ENCODE measurements at regions not wholly inside any gene's neighbourhood (a gene's known extent, or its start where the extent isn't known, plus 50 kb on each side); places are given as distances from the start of the nearest gene placed in this dataset.

- Mint-ChIP-seq H3K36me3 (ENCODE audit: insufficient read depth in 2 of 2) (no peaks in the 10 kb centered on the region), H3K27me3 (ENCODE audit: low read depth) (peaks cover 30% of the 10 kb centered on the region), H3K4me1 (ENCODE audit: low read depth) (no peaks in the 10 kb centered on the region), H3K9me3 (peaks cover 0 to 5% of the 10 kb centered on the region in 2 donors), H3K27ac (no peak overlapping the region), H3K4me3 (no peak overlapping the region)
- ATAC-seq (replicated peaks in 1 of 2) (no peak), DNase-seq (no peak)
These were observed 432.3 kb upstream of the DAB2 start for GRCh38 chr5:39857041-39857440.

- no peak for ATAC-seq (replicated peaks in 1 of 2)
- H3K4me1 Mint-ChIP-seq (ENCODE audit: low read depth), result no peaks in the 10 kb centered on the region
These were observed 430.1 kb upstream of the DAB2 start for GRCh38 chr5:39854771-39855410.

GRCh38 chr5:39850291-39850690 lies 425.5 kb upstream of the DAB2 start:
- DNase-seq, result no peak
- H3K36me3 Mint-ChIP-seq (ENCODE audit: insufficient read depth in 2 of 2), result no peaks in the 10 kb centered on the region
- no peak for ATAC-seq (replicated peaks in 1 of 2)
- H3K27ac Mint-ChIP-seq, result no peak overlapping the region
- no peak overlapping the region for H3K4me3 Mint-ChIP-seq
- H3K27me3 Mint-ChIP-seq (ENCODE audit: low read depth), result no peaks in the 10 kb centered on the region
- H3K9me3 Mint-ChIP-seq, result peaks cover 0 to 2% of the 10 kb centered on the region in 2 donors
- H3K4me1 Mint-ChIP-seq (ENCODE audit: low read depth), result no peaks in the 10 kb centered on the region

More at GRCh38 chr5:39854771-39855410, 430.1 kb upstream of the DAB2 start:
- no peak for DNase-seq
- Mint-ChIP-seq H3K27ac (no peak overlapping the region), H3K27me3 (ENCODE audit: low read depth) (peaks cover 20% of the 10 kb centered on the region), H3K36me3 (ENCODE audit: insufficient read depth in 2 of 2) (no peaks in the 10 kb centered on the region), H3K9me3 (peaks cover 0 to 4% of the 10 kb centered on the region in 2 donors), H3K4me3 (no peak overlapping the region)

GRCh38 chr5:39846144-39846543 lies 421.4 kb upstream of the DAB2 start:
- ATAC-seq (replicated peaks in 1 of 2) (no peak), DNase-seq (no peak)
- H3K9me3 Mint-ChIP-seq, result peaks cover 0 to 2% of the 10 kb centered on the region in 2 donors
- H3K36me3 Mint-ChIP-seq (ENCODE audit: insufficient read depth in 2 of 2), result no peaks in the 10 kb centered on the region
- no peaks in the 10 kb centered on the region for H3K4me1 Mint-ChIP-seq (ENCODE audit: low read depth)
- H3K27me3 Mint-ChIP-seq (ENCODE audit: low read depth), result no peaks in the 10 kb centered on the region
- no peak overlapping the region for H3K27ac Mint-ChIP-seq
- no peak overlapping the region for H3K4me3 Mint-ChIP-seq

GRCh38 chr5:39843767-39844166 lies 419.0 kb upstream of the DAB2 start:
- no peaks in the 10 kb centered on the region for H3K36me3 Mint-ChIP-seq (ENCODE audit: insufficient read depth in 2 of 2)
- no peak overlapping the region for H3K4me3 Mint-ChIP-seq
- DNase-seq (no peak), ATAC-seq (replicated peaks in 1 of 2) (no peak)
- H3K27ac Mint-ChIP-seq, result no peak overlapping the region
- peaks cover 1 to 2% of the 10 kb centered on the region in 2 donors for H3K9me3 Mint-ChIP-seq
- no peaks in the 10 kb centered on the region for H3K27me3 Mint-ChIP-seq (ENCODE audit: low read depth)
- no peaks in the 10 kb centered on the region for H3K4me1 Mint-ChIP-seq (ENCODE audit: low read depth)

GRCh38 chr5:39835371-39835770 lies 410.6 kb upstream of the DAB2 start:
- no peak overlapping the region for H3K4me3 Mint-ChIP-seq
- H3K36me3 Mint-ChIP-seq (ENCODE audit: insufficient read depth in 2 of 2), result no peaks in the 10 kb centered on the region
- H3K27me3 Mint-ChIP-seq (ENCODE audit: low read depth), result peaks cover 14% of the 10 kb centered on the region
- ATAC-seq (replicated peaks in 1 of 2) (no peak), DNase-seq (no peak)
- no peak overlapping the region for H3K27ac Mint-ChIP-seq
- no peaks in the 10 kb centered on the region for H3K4me1 Mint-ChIP-seq (ENCODE audit: low read depth)
- H3K9me3 Mint-ChIP-seq, result peaks cover 0 to 6% of the 10 kb centered on the region in 2 donors

- Mint-ChIP-seq H3K36me3 (ENCODE audit: insufficient read depth in 2 of 2) (no peaks in the 10 kb centered on the region), H3K9me3 (no peaks in the 10 kb centered on the region), H3K4me3 (no peak overlapping the region), H3K4me1 (ENCODE audit: low read depth) (no peaks in the 10 kb centered on the region), H3K27me3 (ENCODE audit: low read depth) (peaks cover 4% of the 10 kb centered on the region), H3K27ac (no peak overlapping the region)
- no peak for DNase-seq
- no peak for ATAC-seq (replicated peaks in 1 of 2)
These were observed 404.7 kb upstream of the DAB2 start for GRCh38 chr5:39829441-39829840.

GRCh38 chr5:39826051-39826450 lies 401.3 kb upstream of the DAB2 start:
- H3K4me1 Mint-ChIP-seq (ENCODE audit: low read depth), result no peaks in the 10 kb centered on the region
- H3K27me3 Mint-ChIP-seq (ENCODE audit: low read depth), result no peaks in the 10 kb centered on the region
- ATAC-seq (replicated peaks in 1 of 2) (no peak), DNase-seq (no peak)
- H3K36me3 Mint-ChIP-seq (ENCODE audit: insufficient read depth in 2 of 2), result no peaks in the 10 kb centered on the region
- no peak overlapping the region for H3K4me3 Mint-ChIP-seq
- no peaks in the 10 kb centered on the region for H3K9me3 Mint-ChIP-seq
- no peak overlapping the region for H3K27ac Mint-ChIP-seq

GRCh38 chr5:39825301-39825700 lies 400.5 kb upstream of the DAB2 start:
- Mint-ChIP-seq H3K4me3 (no peak overlapping the region), H3K36me3 (ENCODE audit: insufficient read depth in 2 of 2) (no peaks in the 10 kb centered on the region)
- no peak for DNase-seq

GRCh38 chr5:39822020-39822419 lies 397.2 kb upstream of the DAB2 start:
- H3K9me3 Mint-ChIP-seq, result no peaks in the 10 kb centered on the region
- H3K4me1 Mint-ChIP-seq (ENCODE audit: low read depth), result no peaks in the 10 kb centered on the region
- no peak overlapping the region for H3K4me3 Mint-ChIP-seq
- DNase-seq (no peak), ATAC-seq (replicated peaks in 1 of 2) (no peak)
- no peaks in the 10 kb centered on the region for H3K36me3 Mint-ChIP-seq (ENCODE audit: insufficient read depth in 2 of 2)
- no peaks in the 10 kb centered on the region for H3K27me3 Mint-ChIP-seq (ENCODE audit: low read depth)
- no peak overlapping the region for H3K27ac Mint-ChIP-seq

More at GRCh38 chr5:39825301-39825700, 400.5 kb upstream of the DAB2 start:
- no peaks in the 10 kb centered on the region for H3K9me3 Mint-ChIP-seq
- no peak for ATAC-seq (replicated peaks in 1 of 2)
- no peak overlapping the region for H3K27ac Mint-ChIP-seq
- H3K4me1 Mint-ChIP-seq (ENCODE audit: low read depth), result no peaks in the 10 kb centered on the region
- no peaks in the 10 kb centered on the region for H3K27me3 Mint-ChIP-seq (ENCODE audit: low read depth)

- Mint-ChIP-seq H3K27ac (no peak overlapping the region), H3K9me3 (no peaks in the 10 kb centered on the region), H3K4me1 (ENCODE audit: low read depth) (no peaks in the 10 kb centered on the region), H3K27me3 (ENCODE audit: low read depth) (no peaks in the 10 kb centered on the region), H3K36me3 (ENCODE audit: insufficient read depth in 2 of 2) (no peaks in the 10 kb centered on the region), H3K4me3 (no peak overlapping the region)
- DNase-seq (no peak), ATAC-seq (replicated peaks in 1 of 2) (no peak)
These were observed 392.1 kb upstream of the DAB2 start for GRCh38 chr5:39816866-39817265.

- no peak overlapping the region for H3K4me3 Mint-ChIP-seq
- H3K27ac Mint-ChIP-seq, result no peak overlapping the region
- H3K9me3 Mint-ChIP-seq, result no peaks in the 10 kb centered on the region
- ATAC-seq (replicated peaks in 1 of 2) (no peak), DNase-seq (no peak)
- no peaks in the 10 kb centered on the region for H3K27me3 Mint-ChIP-seq (ENCODE audit: low read depth)
- H3K36me3 Mint-ChIP-seq (ENCODE audit: insufficient read depth in 2 of 2), result no peaks in the 10 kb centered on the region
- no peaks in the 10 kb centered on the region for H3K4me1 Mint-ChIP-seq (ENCODE audit: low read depth)
These were observed 391.5 kb upstream of the DAB2 start for GRCh38 chr5:39816156-39816845.

- Mint-ChIP-seq H3K36me3 (ENCODE audit: insufficient read depth in 2 of 2) (no peaks in the 10 kb centered on the region), H3K27ac (no peak overlapping the region), H3K9me3 (no peaks in the 10 kb centered on the region), H3K4me1 (ENCODE audit: low read depth) (no peaks in the 10 kb centered on the region), H3K4me3 (no peak overlapping the region), H3K27me3 (ENCODE audit: low read depth) (no peaks in the 10 kb centered on the region)
- no peak for DNase-seq
- ATAC-seq (replicated peaks in 1 of 2), result no peak
These were observed 390.9 kb upstream of the DAB2 start for GRCh38 chr5:39815711-39816110.

GRCh38 chr5:39811381-39811780 lies 386.6 kb upstream of the DAB2 start:
- H3K4me1 Mint-ChIP-seq (ENCODE audit: low read depth), result no peaks in the 10 kb centered on the region
- DNase-seq (no peak), ATAC-seq (replicated peaks in 1 of 2) (no peak)
- H3K27me3 Mint-ChIP-seq (ENCODE audit: low read depth), result peaks cover 7% of the 10 kb centered on the region
- no peak overlapping the region for H3K4me3 Mint-ChIP-seq
- H3K9me3 Mint-ChIP-seq, result no peaks in the 10 kb centered on the region
- no peaks in the 10 kb centered on the region for H3K36me3 Mint-ChIP-seq (ENCODE audit: insufficient read depth in 2 of 2)
- H3K27ac Mint-ChIP-seq, result no peak overlapping the region

Measured in activated T-cell treated with anti-CD3 and anti-CD28 coated beads, Interleukin-2, amount 50 U/mL, for 72 hours (primary cell).